HEK293T (cell line): ENCODE measurements at regions not wholly inside any gene's neighbourhood (a gene's known extent, or its start where the extent isn't known, plus 50 kb on each side); places are given as distances from the start of the nearest gene placed in this dataset.

Source experiments
- CTCF ChIA-PET: fragments of 350-600 bp; formaldehyde crosslinking; extraction: SDS; loops from one replicate; lab custom pipeline; 2021; ENCODE audit warnings: antibody characterized with exemption, inconsistent platforms; lab: Yijun Ruan, JAX
- POLR2A ChIA-PET: fragments of 350-600 bp; formaldehyde crosslinking; extraction: SDS; loops from one replicate; lab custom pipeline; 2020; ENCODE audit warnings: antibody characterized with exemption, inconsistent platforms; lab: Yijun Ruan, JAX
- DNase-seq: peaks from one replicate; pipeline ENCODE4 v3.0.0; 2012; ENCODE audit warnings: mixed read lengths; ENCODE audit errors: extremely low spot score
- ARNT ChIP-seq: fragments of 450-650 bp; IDR thresholded peaks from 2 replicates; pipeline ENCODE4 v1.6.1; 2017; ENCODE audit warnings: mild to moderate bottlenecking
- BHLHE40 ChIP-seq: fragments of 450-650 bp; IDR thresholded peaks from 2 replicates; pipeline ENCODE4 v1.6.1; 2016; ENCODE audit warnings: mild to moderate bottlenecking, moderate library complexity, borderline replicate concordance
- CTBP1 ChIP-seq: fragments of 450-650 bp; IDR thresholded peaks from 2 replicates; pipeline ENCODE4 v1.6.1; 2016; ENCODE audit warnings: borderline replicate concordance
- ELF4 ChIP-seq: fragments of 450-650 bp; IDR thresholded peaks from 2 replicates; pipeline ENCODE4 v1.6.1; 2017; ENCODE audit warnings: antibody characterized with exemption
- FOXA1 ChIP-seq: fragments of 450-650 bp; IDR thresholded peaks from 2 replicates; pipeline ENCODE4 v1.6.1; 2016; ENCODE audit warnings: mild to moderate bottlenecking
- FOXK2 ChIP-seq: fragments of 450-650 bp; IDR thresholded peaks from 2 replicates; pipeline ENCODE4 v1.6.1; 2016; ENCODE audit warnings: mild to moderate bottlenecking
- FOXM1 ChIP-seq: fragments of 450-650 bp; IDR thresholded peaks from 2 replicates; pipeline ENCODE4 v1.6.1; 2017; ENCODE audit warnings: mild to moderate bottlenecking, borderline replicate concordance
- HDGF ChIP-seq: fragments of 450-650 bp; IDR thresholded peaks from 2 replicates; pipeline ENCODE4 v1.6.1; 2017; ENCODE audit warnings: antibody characterized with exemption, borderline replicate concordance
- L3MBTL2 ChIP-seq: fragments of 450-650 bp; conservative IDR thresholded peaks from 2 replicates; pipeline ENCODE4 v1.6.1; 2016; ENCODE audit warnings: mild to moderate bottlenecking
- LEF1 ChIP-seq: fragments of 450-650 bp; IDR thresholded peaks from 2 replicates; pipeline ENCODE4 v1.6.1; 2017; ENCODE audit warnings: mild to moderate bottlenecking, borderline replicate concordance
- NFRKB ChIP-seq: fragments of 450-650 bp; IDR thresholded peaks from 2 replicates; pipeline ENCODE4 v1.6.1; 2016; ENCODE audit warnings: mild to moderate bottlenecking, moderate library complexity
- SP1 ChIP-seq: fragments of 450-650 bp; IDR thresholded peaks from 2 replicates; pipeline ENCODE4 v1.6.1; 2017
- SUZ12 ChIP-seq: fragments of 450-650 bp; IDR thresholded peaks from 2 replicates; pipeline ENCODE4 v1.6.1; 2016; ENCODE audit warnings: mild to moderate bottlenecking
- TARDBP ChIP-seq: fragments of 450-650 bp; IDR thresholded peaks from 2 replicates; pipeline ENCODE4 v1.6.1; 2016
- ZNF384 ChIP-seq: fragments of 450-650 bp; IDR thresholded peaks from 2 replicates; pipeline ENCODE4 v1.6.1; 2016
- TF ChIP-seq, protein P1 (sequence below): fragments of 450-650 bp; IDR thresholded peaks from 2 replicates; pipeline ENCODE4 v1.6.1; 2016

DNA sequence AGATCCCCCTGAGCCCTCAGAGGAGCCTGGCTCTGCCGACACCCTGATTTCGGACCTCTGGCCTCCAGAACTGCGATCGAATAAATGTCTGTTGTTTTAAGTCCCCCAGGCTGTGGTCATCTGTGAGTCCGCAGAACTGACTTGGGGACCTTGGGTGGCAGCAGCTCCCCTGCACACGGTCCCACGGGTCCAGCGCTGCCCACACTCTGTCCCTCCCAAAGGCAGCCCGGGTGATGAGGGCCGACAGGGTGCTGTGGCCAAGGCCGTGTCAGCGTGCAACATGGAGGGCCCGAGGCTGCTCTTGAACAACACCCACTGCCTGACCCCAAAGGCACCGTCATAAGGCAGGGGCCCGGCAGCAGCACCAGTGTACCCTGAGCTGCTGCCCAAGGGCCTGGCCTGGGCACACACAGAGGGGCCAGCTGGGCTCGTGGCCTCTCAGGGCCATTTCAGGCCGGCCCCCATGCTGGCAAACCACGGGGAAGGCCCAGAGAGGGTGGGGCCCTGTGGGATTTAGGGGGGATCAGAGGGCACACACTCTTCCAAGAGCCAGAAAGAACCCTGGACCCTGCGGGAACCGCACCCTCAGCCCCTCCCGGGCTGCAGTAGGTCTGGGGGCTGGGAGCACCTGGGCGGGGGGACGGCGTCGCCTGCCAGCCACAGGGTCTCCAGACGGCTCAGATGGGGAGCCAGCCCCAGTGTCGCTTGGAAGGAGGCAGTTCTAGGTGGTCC lies 77.1 kb upstream of the PRR5 start:
- TF ChIP-seq CTBP1 (no peak), TARDBP (no peak), SUZ12 (no peak), BHLHE40 (no peak), FOXA1 (no peak), LEF1 (no peak), L3MBTL2 (no peak), NFRKB (no peak), ELF4 (no peak), HDGF (no peak), FOXM1 (no peak), ZNF384 (no peak), ARNT (no peak), FOXK2 (no peak), SP1 (no peak)
- TF ChIP-seq, protein P1, sequence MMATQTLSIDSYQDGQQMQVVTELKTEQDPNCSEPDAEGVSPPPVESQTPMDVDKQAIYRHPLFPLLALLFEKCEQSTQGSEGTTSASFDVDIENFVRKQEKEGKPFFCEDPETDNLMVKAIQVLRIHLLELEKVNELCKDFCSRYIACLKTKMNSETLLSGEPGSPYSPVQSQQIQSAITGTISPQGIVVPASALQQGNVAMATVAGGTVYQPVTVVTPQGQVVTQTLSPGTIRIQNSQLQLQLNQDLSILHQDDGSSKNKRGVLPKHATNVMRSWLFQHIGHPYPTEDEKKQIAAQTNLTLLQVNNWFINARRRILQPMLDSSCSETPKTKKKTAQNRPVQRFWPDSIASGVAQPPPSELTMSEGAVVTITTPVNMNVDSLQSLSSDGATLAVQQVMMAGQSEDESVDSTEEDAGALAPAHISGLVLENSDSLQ: no peak
- DNase-seq: no peak
- ChIA-PET CTCF (interaction anchor here (0.6 to 1.7 kb wide), 5 partner anchors 22 to 632 kb away, joined by 4 to 7 read pairs (median 5); no protein-coding TSS in a partner anchor), POLR2A (no interaction called here)

DNA sequence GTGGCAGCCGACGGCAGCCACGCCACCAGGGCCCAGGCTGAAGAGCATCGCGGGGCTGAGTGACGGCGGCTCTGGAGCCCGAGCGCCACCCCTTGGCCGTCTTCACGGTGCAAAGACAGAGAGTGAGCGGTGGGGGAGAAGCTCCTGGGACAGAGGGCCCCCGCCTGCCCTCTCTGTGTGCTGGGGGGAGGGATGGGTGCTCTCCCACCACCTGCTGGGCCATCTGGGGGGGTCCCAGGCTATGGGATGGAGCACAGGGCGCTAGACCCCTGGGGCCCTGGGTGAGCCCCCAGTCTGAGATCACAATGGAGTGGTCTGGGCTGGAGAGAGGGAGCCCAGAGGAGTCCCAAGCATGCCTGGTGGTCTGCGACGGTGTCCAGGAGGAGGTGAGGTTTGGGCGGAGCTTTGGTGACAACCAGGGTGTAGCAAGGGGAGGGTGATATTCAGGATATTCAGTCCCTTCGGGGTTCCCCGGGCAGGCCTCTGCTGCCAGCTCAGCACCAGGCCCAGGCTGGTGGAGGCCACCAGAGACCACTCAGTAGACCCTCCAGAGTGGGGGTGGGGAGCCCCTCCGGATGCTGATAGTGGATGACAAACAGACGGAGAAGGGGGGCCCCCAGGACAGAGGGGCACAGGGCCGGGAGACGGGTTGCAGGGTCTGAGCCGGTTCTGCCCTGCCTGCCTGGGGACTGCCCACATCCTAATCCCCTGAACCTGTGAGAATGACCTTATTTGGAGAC lies 78.1 kb upstream of the PRR5 start:
- TF ChIP-seq, protein P1: peak; percentile 58
- TF ChIP-seq ZNF384 (no peak), FOXA1 (no peak), NFRKB (no peak), FOXM1 (no peak), ARNT (no peak), FOXK2 (no peak)
- peak; percentile 63 for DNase-seq
- CTCF ChIA-PET: interaction anchor here (0.6 to 1.2 kb wide), 5 partner anchors 54 to 741 kb away, joined by 3 to 5 read pairs (median 3); no protein-coding TSS in a partner anchor
- POLR2A ChIA-PET: no interaction called here

DNA sequence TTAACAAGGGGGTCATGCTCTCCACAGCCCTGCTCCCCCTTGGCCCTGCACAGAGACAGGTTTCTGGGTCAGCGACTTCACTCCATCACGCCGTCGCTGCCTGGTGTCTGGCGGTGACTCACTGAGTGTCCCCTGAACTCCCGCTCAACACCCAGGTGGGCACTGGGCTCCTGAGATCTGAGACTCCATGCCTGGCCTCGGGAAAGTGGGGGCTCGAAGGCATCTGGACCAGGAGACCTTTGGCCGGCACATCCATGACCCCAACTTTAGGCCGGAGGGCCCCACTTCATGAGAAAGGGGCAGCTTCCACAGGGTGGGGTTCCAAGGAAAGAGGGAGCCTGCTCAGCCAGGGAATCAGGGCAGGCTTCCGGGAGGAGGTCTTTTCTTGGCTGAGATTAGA lies 79.3 kb upstream of the PRR5 start:
- POLR2A ChIA-PET: no interaction called here
- no peak for DNase-seq
- CTCF ChIA-PET: interaction anchor here (0.6 kb wide), 2 partner anchors 209 to 619 kb away, joined by 3 to 4 read pairs; no protein-coding TSS in a partner anchor
- TF ChIP-seq FOXA1 (no peak), LEF1 (no peak), CTBP1 (no peak), ELF4 (no peak), FOXM1 (no peak), BHLHE40 (no peak), SP1 (no peak), ARNT (no peak), SUZ12 (no peak), L3MBTL2 (no peak), ZNF384 (no peak), NFRKB (no peak), HDGF (no peak), TARDBP (no peak), FOXK2 (no peak)
- TF ChIP-seq, protein P1: no peak

DNA sequence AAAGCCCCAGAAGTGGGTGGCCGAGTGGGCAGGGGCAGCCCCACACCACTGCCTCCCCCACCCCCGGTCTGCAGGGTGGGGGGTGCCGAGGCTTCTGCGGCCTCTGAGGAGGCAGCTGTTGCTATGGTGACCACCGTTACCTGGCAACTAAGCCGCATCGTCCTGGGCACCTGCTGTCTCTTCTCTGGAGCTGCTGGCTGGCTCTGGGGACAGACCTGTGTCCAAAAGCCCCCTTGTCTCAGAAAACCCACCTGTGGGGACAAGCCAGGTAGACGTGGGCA lies 79.9 kb upstream of the PRR5 start:
- ChIA-PET CTCF (interaction anchor here (0.6 kb wide), 1 partner anchor 618 kb away, joined by 4 read pairs; no protein-coding TSS in a partner anchor), POLR2A (no interaction called here)
- TF ChIP-seq CTBP1 (no peak), ELF4 (no peak), NFRKB (no peak), TARDBP (no peak), FOXM1 (no peak), HDGF (no peak), L3MBTL2 (no peak), SUZ12 (no peak), SP1 (no peak), ARNT (no peak), BHLHE40 (no peak), FOXK2 (no peak), LEF1 (no peak), ZNF384 (no peak), FOXA1 (no peak)
- TF ChIP-seq, protein P1: no peak
- no peak for DNase-seq

DNA sequence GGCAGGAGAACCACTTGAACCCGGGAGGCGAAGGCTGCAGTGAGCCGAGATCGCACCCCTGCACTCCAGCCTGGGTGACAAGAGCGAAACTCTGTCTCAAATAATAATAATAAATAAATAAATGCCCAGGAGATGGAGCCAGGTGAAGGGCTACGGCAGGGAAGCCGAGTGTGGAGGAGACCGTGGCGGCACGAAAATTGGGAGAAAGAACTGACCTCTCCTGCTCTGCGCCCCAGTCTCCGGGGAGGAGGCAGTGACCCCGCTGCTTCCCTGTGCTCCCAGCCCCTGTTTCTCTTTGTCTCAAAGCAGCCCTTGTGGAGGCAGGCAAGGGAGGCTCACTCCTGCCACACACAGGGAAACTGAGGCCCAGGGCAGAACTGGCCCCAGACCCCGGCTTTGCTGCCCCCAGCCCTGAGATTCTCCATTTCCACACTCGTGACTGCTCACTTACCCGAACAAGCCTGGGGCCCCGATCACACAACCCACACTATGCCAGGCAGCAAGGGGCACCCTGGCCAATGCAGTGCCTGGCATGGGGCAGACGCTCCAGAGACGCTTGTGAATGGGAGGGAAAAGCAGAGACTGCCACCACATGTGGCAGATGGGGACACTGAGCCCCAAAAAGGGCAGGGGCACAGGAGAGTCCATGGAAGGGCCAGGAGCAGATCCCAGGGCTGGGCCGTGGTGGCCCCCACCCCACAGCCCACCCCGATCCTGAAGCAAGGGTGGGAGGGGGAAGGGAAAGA lies 80.4 kb upstream of the PRR5 start:
- no peak for DNase-seq
- TF ChIP-seq BHLHE40 (no peak), ZNF384 (no peak), SP1 (no peak), TARDBP (no peak), LEF1 (no peak), FOXK2 (no peak), ELF4 (no peak)
- ChIA-PET POLR2A (no interaction called here), CTCF (no interaction called here)
